SK-N-SH treated with all-trans-retinoic acid at 6 μM for 48 hours (cell line): ENCODE measurements at regions not wholly inside any gene's neighbourhood (a gene's known extent, or its start where the extent isn't known, plus 50 kb on each side); places are given as distances from the start of the nearest gene placed in this dataset.

Experiments
- CREB5 ChIP-seq: fragments of 250-450 bp; sonication (Bioruptor Pico); IDR thresholded peaks from 2 replicates; pipeline ENCODE4 v1.5.1; 2020; ENCODE audit warnings: low read depth, mild to moderate bottlenecking, moderate library complexity
- CSDC2 ChIP-seq: fragments of 250-450 bp; sonication (Bioruptor Pico); IDR thresholded peaks from 2 replicates; pipeline ENCODE4 v1.5.0; 2020; ENCODE audit warnings: mild to moderate bottlenecking, moderate library complexity
- ESRRG ChIP-seq: fragments of 250-450 bp; sonication (Bioruptor Pico); IDR thresholded peaks from 2 replicates; pipeline ENCODE4 v1.6.1; 2021; ENCODE audit warnings: mild to moderate bottlenecking
- TSHZ2 ChIP-seq: fragments of 250-450 bp; sonication (Bioruptor Pico); IDR thresholded peaks from 2 replicates; pipeline ENCODE4 v1.5.0; 2020; ENCODE audit warnings: mild to moderate bottlenecking, moderate library complexity

GRCh38 chr2:195322324-195322723 is 334.7 kb upstream of the SLC39A10 start:
- TF ChIP-seq CREB5 (CRISPR knock-in tag) (no peak), ESRRG (CRISPR knock-in tag) (no peak), CSDC2 (CRISPR knock-in tag) (no peak), TSHZ2 (CRISPR knock-in tag) (no peak)
